Neural cell (in vitro differentiated cells): ENCODE measurements at regions not wholly inside any gene's neighbourhood (a gene's known extent, or its start where the extent isn't known, plus 50 kb on each side); places are given as distances from the start of the nearest gene placed in this dataset.

Experiments used
- EP300 ChIP-seq: fragments of 450-650 bp; conservative IDR thresholded peaks from 2 replicates; pipeline ENCODE4 v1.6.1; 2014; ENCODE audit warnings: antibody characterized with exemption, mild to moderate bottlenecking, moderate library complexity; ENCODE audit not compliant: poor library complexity, severe bottlenecking
- EZH2 ChIP-seq: fragments of 200-600, 300-800 bp; shearing (Covaris generic), sonication (generic); IDR thresholded peaks from 2 replicates; pipeline ENCODE4 v1.6.1; 2014; ENCODE audit warnings: antibody characterized with exemption, low read length, borderline replicate concordance, mild to moderate bottlenecking; ENCODE audit not compliant: insufficient read depth, poor library complexity, severe bottlenecking
- MXI1 ChIP-seq: fragments of 450-650 bp; conservative IDR thresholded peaks from 2 replicates; pipeline ENCODE4 v1.6.1; 2014; ENCODE audit warnings: antibody characterized with exemption, mild to moderate bottlenecking; ENCODE audit not compliant: poor library complexity, severe bottlenecking
- POLR2AphosphoS5 ChIP-seq: IDR thresholded peaks from 2 replicates; pipeline ENCODE4 v1.6.1; 2012
- RAD21 ChIP-seq: fragments of 450-650 bp; conservative IDR thresholded peaks from 2 replicates; pipeline ENCODE4 v1.6.1; 2014; ENCODE audit warnings: antibody characterized with exemption, mild to moderate bottlenecking, moderate library complexity
- TF ChIP-seq, protein P1 (sequence below): IDR thresholded peaks from 2 replicates; pipeline ENCODE4 v1.6.1; 2012; ENCODE audit warnings: borderline replicate concordance
- TF ChIP-seq, protein P2 (sequence below): fragments of 450-650 bp; IDR thresholded peaks from 2 replicates; pipeline ENCODE4 v1.5.1; 2014; ENCODE audit warnings: antibody characterized with exemption, mild to moderate bottlenecking, moderate library complexity; ENCODE audit not compliant: poor library complexity, severe bottlenecking

DNA sequence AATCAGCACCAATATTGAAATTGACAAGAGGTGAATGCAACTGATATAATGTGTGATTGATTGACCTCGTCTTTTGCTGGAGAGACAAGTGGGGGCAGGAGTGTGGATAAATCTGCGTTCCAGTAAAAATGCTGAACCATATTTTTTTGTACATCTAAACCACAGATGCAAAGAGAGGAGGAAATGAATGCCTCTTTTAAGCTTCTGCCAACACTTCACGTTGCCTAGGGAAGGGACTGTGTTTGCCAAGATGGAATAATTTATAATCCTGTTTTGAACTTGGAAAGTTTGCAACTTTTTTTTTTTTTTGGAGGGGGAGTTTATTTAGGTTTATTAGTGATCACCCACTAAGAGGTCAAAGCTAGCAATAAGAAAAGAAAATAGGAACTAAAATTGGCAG is 288.2 kb upstream of the EEF2KMT start:
- no peak for TF ChIP-seq POLR2AphosphoS5
- TF ChIP-seq, protein P1, sequence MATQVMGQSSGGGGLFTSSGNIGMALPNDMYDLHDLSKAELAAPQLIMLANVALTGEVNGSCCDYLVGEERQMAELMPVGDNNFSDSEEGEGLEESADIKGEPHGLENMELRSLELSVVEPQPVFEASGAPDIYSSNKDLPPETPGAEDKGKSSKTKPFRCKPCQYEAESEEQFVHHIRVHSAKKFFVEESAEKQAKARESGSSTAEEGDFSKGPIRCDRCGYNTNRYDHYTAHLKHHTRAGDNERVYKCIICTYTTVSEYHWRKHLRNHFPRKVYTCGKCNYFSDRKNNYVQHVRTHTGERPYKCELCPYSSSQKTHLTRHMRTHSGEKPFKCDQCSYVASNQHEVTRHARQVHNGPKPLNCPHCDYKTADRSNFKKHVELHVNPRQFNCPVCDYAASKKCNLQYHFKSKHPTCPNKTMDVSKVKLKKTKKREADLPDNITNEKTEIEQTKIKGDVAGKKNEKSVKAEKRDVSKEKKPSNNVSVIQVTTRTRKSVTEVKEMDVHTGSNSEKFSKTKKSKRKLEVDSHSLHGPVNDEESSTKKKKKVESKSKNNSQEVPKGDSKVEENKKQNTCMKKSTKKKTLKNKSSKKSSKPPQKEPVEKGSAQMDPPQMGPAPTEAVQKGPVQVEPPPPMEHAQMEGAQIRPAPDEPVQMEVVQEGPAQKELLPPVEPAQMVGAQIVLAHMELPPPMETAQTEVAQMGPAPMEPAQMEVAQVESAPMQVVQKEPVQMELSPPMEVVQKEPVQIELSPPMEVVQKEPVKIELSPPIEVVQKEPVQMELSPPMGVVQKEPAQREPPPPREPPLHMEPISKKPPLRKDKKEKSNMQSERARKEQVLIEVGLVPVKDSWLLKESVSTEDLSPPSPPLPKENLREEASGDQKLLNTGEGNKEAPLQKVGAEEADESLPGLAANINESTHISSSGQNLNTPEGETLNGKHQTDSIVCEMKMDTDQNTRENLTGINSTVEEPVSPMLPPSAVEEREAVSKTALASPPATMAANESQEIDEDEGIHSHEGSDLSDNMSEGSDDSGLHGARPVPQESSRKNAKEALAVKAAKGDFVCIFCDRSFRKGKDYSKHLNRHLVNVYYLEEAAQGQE, result no peak
- no peak for TF ChIP-seq EP300
- TF ChIP-seq, protein P2, sequence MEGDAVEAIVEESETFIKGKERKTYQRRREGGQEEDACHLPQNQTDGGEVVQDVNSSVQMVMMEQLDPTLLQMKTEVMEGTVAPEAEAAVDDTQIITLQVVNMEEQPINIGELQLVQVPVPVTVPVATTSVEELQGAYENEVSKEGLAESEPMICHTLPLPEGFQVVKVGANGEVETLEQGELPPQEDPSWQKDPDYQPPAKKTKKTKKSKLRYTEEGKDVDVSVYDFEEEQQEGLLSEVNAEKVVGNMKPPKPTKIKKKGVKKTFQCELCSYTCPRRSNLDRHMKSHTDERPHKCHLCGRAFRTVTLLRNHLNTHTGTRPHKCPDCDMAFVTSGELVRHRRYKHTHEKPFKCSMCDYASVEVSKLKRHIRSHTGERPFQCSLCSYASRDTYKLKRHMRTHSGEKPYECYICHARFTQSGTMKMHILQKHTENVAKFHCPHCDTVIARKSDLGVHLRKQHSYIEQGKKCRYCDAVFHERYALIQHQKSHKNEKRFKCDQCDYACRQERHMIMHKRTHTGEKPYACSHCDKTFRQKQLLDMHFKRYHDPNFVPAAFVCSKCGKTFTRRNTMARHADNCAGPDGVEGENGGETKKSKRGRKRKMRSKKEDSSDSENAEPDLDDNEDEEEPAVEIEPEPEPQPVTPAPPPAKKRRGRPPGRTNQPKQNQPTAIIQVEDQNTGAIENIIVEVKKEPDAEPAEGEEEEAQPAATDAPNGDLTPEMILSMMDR, result no peak
- TF ChIP-seq EZH2, result no peak
- no peak for TF ChIP-seq MXI1
- no peak for TF ChIP-seq RAD21
